ENCODE measurements at regions not wholly inside any gene's neighbourhood (a gene's known extent, or its start where the extent isn't known, plus 50 kb on each side); places are given as distances from the start of the nearest gene placed in this dataset.
"Not testable (repeated sequence)": the region's sequence is repeated elsewhere in the genome, so short reads cannot be mapped to it uniquely, and the experiment has no call there.

DNA sequence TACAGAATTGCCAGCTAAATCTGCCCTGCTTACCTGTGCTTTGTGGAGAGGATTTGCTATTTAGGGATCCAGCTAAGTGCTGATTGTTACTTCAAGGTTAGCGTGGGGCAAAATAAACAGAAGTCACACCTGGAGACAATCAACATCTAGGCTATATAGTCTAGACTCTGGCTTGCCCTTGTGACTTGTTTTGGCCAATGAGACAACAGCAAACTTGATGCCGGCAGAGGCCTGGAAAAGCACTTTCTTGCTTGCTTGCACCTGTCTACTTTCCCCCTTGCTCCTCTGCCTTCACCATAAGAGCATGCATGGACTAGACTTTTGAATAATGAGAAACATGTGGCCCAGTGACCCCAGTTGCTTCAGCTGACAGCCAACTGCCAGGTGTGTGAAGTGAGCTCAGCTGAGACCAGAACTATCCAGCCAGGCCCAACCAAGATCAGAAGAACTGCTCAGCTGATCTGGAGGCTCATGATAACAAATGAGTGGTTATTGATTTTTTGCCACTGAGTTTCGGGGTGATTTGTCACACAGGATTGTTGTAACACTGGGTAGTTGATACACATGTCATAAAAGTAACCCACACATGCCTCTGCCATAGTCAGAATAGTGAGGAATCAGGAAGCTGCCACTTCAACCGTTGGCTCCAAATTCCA lies 164.4 kb downstream of the RBMX2 start:
- POLR2A ChIA-PET: no interaction called here

DNA sequence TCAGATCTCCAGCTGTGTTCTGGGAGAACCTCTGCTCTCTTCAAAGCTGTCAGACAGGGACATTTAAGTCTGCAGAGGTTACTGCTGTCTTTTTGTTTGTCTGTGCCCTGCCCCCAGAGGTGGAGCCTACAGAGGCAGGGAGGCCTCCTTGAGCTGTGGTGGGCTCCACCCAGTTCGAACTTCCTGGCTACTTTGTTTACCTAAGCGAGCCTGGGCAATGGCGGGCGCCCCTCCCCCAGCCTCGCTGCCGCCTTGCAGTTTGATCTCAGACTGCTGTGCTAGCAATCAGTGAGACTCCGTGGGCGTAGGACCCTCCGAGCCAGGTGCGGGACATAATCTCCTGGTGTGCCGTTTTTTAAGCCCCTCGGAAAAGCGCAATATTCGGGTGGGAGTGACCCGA lies 171.2 kb downstream of the RBMX2 start:
- H3K27ac ChIP-seq (ENCODE audit: low read depth, low read length); BruUV-seq (replicated peaks); H4K20me1 ChIP-seq (ENCODE audit: insufficient read depth); ATAC-seq; H3K4me3 ChIP-seq (replicated peaks in 1 of 2; ENCODE audit: low read depth in 1 of 2, low read length in 2 of 2); H2AFZ ChIP-seq (ENCODE audit: low read depth, low read length, poor library complexity, severe bottlenecking); H3K4me1 ChIP-seq (ENCODE audit: control insufficient read depth in 1 of 2, insufficient read depth in 2 of 2, low read length in 2 of 2); H3K36me3 ChIP-seq (ENCODE audit: control insufficient read depth in 1 of 2, insufficient read depth in 2 of 2, low read length in 2 of 2); POLR2A ChIA-PET; H3K27me3 ChIP-seq (ENCODE audit: insufficient read depth, low read length); H3K9ac ChIP-seq (ENCODE audit: low read length); CTCF ChIA-PET; H3K9me2 ChIP-seq (ENCODE audit: insufficient read depth); H3K79me2 ChIP-seq (ENCODE audit: insufficient read depth, low read length); H3K4me2 ChIP-seq (ENCODE audit: low read length); DNase-seq (ENCODE audit: low read depth, low spot score); H3K9me3 ChIP-seq (ENCODE audit: control insufficient read depth in 1 of 2, insufficient read depth in 1 of 2, low read depth in 1 of 2, low read length in 2 of 2); RAD21 ChIA-PET (ENCODE audit: low non-redundant PET in 1 of 2, low total read pairs in 2 of 2, uncharacterized antibody in 2 of 2, unreplicated experiment in 2 of 2); intact Hi-C loops (cut with micrococcal nuclease): not testable (repeated sequence)

More for the DNA sequence above, 164.4 kb downstream of the RBMX2 start:
- ATAC-seq: no peak
- Histone ChIP-seq H3K27me3 (ENCODE audit: insufficient read depth, low read length) (no peaks in the 10 kb centered on the region), H3K36me3 (ENCODE audit: control insufficient read depth in 1 of 2, insufficient read depth in 2 of 2, low read length in 2 of 2) (no peaks in the 10 kb centered on the region), H3K27ac (ENCODE audit: low read depth, low read length) (no peak overlapping the region), H3K9me3 (ENCODE audit: control insufficient read depth in 1 of 2, insufficient read depth in 1 of 2, low read depth in 1 of 2, low read length in 2 of 2) (no peaks in the 10 kb centered on the region), H3K4me1 (ENCODE audit: control insufficient read depth in 1 of 2, insufficient read depth in 2 of 2, low read length in 2 of 2) (no peaks in the 10 kb centered on the region), H3K9me2 (ENCODE audit: insufficient read depth) (no peaks in the 10 kb centered on the region), H3K9ac (ENCODE audit: low read length) (no peak overlapping the region), H4K20me1 (ENCODE audit: insufficient read depth) (no peaks in the 10 kb centered on the region), H3K4me2 (ENCODE audit: low read length) (no peak overlapping the region), H3K4me3 (replicated peaks in 1 of 2; ENCODE audit: low read depth in 1 of 2, low read length in 2 of 2) (no peak overlapping the region), H3K79me2 (ENCODE audit: insufficient read depth, low read length) (no peaks in the 10 kb centered on the region), H2AFZ (ENCODE audit: low read depth, low read length, poor library complexity, severe bottlenecking) (no peak overlapping the region)
- RAD21 ChIA-PET (ENCODE audit: low non-redundant PET in 1 of 2, low total read pairs in 2 of 2, uncharacterized antibody in 2 of 2, unreplicated experiment in 2 of 2): no interaction called here
- no peak for DNase-seq (ENCODE audit: low read depth, low spot score)
- no peak for TF ChIP-seq EZH2 (IDR thresholded peaks at IDR 0.05)
- TF ChIP-seq FOSL1 (IDR thresholded peaks at IDR 0.05; ENCODE audit: low read depth): no peak
- no peak for TF ChIP-seq EZH2phosphoT487 (IDR thresholded peaks at IDR 0.05; ENCODE audit: borderline replicate concordance)
- no peak for TF ChIP-seq JUND (IDR thresholded peaks at IDR 0.05)
- TF ChIP-seq, protein P1, sequence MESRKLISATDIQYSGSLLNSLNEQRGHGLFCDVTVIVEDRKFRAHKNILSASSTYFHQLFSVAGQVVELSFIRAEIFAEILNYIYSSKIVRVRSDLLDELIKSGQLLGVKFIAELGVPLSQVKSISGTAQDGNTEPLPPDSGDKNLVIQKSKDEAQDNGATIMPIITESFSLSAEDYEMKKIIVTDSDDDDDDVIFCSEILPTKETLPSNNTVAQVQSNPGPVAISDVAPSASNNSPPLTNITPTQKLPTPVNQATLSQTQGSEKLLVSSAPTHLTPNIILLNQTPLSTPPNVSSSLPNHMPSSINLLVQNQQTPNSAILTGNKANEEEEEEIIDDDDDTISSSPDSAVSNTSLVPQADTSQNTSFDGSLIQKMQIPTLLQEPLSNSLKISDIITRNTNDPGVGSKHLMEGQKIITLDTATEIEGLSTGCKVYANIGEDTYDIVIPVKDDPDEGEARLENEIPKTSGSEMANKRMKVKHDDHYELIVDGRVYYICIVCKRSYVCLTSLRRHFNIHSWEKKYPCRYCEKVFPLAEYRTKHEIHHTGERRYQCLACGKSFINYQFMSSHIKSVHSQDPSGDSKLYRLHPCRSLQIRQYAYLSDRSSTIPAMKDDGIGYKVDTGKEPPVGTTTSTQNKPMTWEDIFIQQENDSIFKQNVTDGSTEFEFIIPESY (IDR thresholded peaks at IDR 0.05; ENCODE audit: extremely low read depth, insufficient replicate concordance, low read length): no peak
- no peak for TF ChIP-seq ZFX (IDR thresholded peaks at IDR 0.05)
- TF ChIP-seq SRF (IDR thresholded peaks at IDR 0.05; ENCODE audit: low read depth): no peak
- no peak for TF ChIP-seq EGR1 (IDR thresholded peaks at IDR 0.05; ENCODE audit: low read depth)
- TF ChIP-seq, protein P2, sequence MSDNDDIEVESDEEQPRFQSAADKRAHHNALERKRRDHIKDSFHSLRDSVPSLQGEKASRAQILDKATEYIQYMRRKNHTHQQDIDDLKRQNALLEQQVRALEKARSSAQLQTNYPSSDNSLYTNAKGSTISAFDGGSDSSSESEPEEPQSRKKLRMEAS (IDR thresholded peaks at IDR 0.05): no peak
- CTCF ChIA-PET: no interaction called here
- intact Hi-C loops (cut with micrococcal nuclease): no loop called here
- no TSS peak for BruUV-seq (replicated peaks)
